Spleen (tissue), 7 donors: ENCODE measurements at regions not wholly inside any gene's neighbourhood (a gene's known extent, or its start where the extent isn't known, plus 50 kb on each side); places are given as distances from the start of the nearest gene placed in this dataset.

Source experiments
- POLR2A ChIP-seq, 3 donors: fragments of 450-650 bp; IDR thresholded peaks; one replicate each; pipeline ENCODE4 v1.5.1; 2017; ENCODE audit warnings: antibody characterized with exemption in 3 of 3, mild to moderate bottlenecking in 1 of 3
- POLR2AphosphoS5 ChIP-seq, 3 donors: sonication (generic); formaldehyde crosslinking; IDR thresholded peaks; one replicate each; pipeline ENCODE4 v1.5.1; 2017; ENCODE audit warnings: antibody characterized with exemption in 3 of 3
- TF ChIP-seq, protein P1 (sequence below), 11 experiments: fragments of 200-600 bp in 7 of 11; fragments of 450-650 bp in 4 of 11; sonication (generic) in 4 of 11; IDR thresholded peaks in 8 of 11; conservative IDR thresholded peaks in 3 of 11; 1 replicate in 7 of 11; 2 replicates in 4 of 11; pipeline versions ENCODE4 v1.4.0 to v1.8.0; 2016 to 2021; ENCODE audit warnings: antibody characterized with exemption in 11 of 11, inconsistent platforms in 4 of 11, mild to moderate bottlenecking in 1 of 11
- donor health status: DM: no; HTN: no; CAD: no; lungs with moderate emphysema.
- donor health status: DM: no; HTN: no; CAD: no.
- donor health status: DM: no; HTN: no; CAD: no.

DNA sequence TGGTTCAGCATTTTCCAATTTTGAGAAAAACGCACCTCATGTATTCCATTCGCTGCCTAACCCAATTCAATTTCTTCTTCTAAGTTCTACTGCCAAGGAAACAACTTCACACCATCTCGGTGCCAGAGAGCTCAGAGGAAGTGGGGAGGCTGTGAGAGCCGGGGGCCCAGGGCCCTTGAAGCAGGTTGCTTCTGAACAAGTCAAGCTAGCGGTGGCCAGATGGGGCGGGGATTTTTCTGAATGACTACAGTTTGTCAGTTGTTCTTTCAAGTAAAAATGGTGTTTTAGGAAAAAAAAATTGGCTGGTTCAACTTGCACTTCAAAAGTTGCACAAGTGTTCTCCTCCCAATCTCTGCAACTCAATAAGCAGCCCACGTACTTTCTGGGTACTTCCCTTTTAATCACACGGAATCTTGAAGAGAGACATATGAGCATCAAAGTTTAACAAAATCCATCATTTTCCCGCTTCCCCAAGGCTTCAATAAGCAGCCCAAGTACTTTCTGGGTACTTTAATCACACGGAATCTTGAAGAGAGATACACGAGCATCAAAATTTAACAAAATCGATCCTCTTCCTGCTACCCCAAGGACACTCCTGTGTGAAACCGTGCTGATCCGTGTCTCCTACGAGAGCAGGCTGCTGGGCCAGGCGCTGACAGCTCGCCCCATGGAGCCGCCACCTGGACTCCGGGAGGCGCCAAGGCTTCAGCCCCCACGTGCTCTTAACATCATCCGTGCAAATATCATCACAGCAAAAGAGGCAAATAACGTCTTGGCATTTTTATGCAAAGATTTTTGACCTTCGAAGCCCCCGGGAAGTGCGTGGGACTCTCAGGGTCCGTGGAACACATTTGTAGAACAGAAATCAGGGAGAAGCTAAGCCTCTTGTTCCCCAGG lies 186.7 kb upstream of the PDE10A start:
- TF ChIP-seq, protein P1, sequence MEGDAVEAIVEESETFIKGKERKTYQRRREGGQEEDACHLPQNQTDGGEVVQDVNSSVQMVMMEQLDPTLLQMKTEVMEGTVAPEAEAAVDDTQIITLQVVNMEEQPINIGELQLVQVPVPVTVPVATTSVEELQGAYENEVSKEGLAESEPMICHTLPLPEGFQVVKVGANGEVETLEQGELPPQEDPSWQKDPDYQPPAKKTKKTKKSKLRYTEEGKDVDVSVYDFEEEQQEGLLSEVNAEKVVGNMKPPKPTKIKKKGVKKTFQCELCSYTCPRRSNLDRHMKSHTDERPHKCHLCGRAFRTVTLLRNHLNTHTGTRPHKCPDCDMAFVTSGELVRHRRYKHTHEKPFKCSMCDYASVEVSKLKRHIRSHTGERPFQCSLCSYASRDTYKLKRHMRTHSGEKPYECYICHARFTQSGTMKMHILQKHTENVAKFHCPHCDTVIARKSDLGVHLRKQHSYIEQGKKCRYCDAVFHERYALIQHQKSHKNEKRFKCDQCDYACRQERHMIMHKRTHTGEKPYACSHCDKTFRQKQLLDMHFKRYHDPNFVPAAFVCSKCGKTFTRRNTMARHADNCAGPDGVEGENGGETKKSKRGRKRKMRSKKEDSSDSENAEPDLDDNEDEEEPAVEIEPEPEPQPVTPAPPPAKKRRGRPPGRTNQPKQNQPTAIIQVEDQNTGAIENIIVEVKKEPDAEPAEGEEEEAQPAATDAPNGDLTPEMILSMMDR (IDR thresholded peaks at IDR 0.05 in 8 of 11, conservative IDR thresholded peaks at IDR 0.05 in 3 of 11), result no peak
- TF ChIP-seq POLR2A (IDR thresholded peaks at IDR 0.05), result no peak
- no peak for TF ChIP-seq POLR2AphosphoS5 (IDR thresholded peaks at IDR 0.05)
